Effector CD4-positive, alpha-beta T cell (primary cell): ENCODE measurements at regions not wholly inside any gene's neighbourhood (a gene's known extent, or its start where the extent isn't known, plus 50 kb on each side); places are given as distances from the start of the nearest gene placed in this dataset.

Experiments used
- DNase-seq: peaks from one replicate; pipeline ENCODE4 v3.0.0-alpha.2; 2020

DNA sequence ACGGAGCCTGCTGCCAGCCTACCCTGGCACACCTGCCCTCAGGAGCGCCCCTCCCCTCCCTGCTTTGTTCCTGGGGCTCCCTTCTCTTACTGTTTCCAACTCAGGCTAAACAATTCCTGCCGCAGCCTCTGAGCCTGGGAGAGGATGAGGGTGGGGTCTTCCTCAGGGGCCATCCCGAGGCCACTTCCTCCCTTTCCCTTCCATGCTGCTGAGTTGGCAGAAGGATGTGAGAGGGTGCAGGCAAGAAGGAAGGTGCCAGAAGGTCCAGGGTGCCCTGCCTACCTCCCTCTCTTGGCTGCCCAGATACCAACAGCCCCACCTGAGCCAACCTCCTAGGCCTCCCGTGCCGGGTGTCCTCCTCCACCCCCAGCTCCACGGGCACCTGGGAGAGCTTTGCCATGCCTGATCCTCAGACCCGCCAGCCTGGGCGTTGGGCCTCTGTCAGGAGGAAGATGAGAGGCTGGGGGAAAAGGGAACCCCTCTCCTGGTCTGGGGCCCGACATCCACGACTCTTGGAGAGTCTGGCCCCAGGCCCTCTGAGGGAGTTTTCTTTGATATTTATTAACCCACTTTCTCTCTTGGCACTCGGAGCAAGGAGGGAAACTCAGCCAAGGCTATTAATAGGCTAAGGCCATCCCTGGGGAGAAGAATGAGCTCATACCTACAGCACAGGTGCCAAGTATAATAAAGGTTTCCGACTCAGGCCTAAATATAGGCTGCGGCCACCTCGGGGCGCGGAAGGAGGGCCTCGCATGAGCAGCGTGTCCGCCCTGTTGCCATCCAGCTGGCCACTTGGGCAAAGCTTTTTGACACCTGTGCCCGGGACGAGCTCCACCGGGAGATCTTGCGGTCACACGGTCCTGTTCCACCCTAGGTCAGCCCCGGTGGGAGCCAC, 232.0 kb downstream of the ENGASE start:
- no peak for DNase-seq

DNA sequence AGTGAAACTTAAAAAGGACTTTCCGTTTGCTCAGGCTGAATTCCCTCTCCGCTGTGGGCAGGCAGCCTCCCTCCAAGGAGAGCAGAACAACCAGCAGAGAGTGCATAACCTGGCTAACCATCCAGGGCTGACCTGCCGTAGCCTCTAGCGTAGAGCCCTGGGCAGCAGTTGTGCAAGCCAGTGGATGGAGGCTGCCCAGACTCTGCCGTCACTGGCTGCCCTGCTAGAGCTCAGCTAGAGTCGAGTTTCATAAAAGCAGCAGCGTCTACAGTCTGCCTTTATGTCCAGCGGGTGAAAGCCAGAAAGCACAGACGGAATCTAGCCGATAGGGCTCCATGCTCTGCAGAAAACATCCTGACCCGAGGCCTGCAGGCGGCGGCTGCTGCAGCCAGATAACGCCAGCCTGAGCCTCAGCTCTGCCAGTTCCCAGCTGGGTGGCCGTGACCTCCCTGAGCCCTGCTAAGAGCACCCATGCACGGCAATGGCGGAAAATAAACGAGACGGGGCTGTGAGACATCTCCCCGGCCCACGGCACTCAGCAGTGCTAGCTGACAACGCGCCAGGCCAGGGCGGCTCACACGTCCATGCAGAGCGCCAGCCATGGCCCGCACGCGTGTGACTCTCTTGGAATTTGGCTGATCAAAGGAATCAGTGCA, 231.3 kb downstream of the ENGASE start:
- DNase-seq, result no peak

DNA sequence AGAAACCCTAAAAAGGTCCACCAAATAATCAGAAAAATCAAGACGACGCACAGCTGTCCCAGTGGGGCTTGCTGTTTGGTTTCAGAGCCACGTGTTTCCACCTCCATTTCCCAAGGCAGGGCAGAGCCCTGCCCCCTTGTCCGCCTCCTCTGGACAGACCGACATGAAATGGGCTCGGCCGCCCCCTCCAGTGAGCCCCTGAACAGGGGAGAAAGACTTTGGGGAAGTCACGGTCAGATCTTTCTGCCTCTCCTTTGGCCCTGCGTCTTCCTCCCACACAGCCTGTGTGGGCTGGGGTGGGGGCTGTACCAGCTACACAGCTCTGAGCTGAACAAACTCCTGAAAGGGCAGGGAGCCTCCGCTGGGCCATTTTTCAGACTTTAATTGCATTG, 230.7 kb downstream of the ENGASE start:
- DNase-seq, result no peak

DNA sequence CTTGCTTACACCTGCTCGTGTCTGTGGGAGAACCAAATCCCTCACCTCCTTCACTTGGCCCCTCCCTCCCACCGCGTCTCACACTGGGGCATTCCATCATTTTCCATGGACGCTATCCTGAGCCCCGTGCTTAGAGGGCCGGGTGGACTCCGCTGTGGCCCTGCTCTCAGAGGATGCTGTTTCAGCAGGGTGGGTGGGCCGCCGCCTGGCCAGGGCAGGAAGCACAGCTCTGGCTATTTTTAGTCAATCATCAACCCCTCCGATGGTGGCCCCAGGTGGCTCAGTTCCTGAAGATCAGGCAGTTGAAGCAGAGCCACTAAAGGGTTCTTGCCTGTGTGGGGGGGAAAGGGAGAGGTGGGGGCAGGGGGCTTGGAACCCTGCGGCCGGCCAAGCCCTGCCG, 230.3 kb downstream of the ENGASE start:
- DNase-seq, result no peak

DNA sequence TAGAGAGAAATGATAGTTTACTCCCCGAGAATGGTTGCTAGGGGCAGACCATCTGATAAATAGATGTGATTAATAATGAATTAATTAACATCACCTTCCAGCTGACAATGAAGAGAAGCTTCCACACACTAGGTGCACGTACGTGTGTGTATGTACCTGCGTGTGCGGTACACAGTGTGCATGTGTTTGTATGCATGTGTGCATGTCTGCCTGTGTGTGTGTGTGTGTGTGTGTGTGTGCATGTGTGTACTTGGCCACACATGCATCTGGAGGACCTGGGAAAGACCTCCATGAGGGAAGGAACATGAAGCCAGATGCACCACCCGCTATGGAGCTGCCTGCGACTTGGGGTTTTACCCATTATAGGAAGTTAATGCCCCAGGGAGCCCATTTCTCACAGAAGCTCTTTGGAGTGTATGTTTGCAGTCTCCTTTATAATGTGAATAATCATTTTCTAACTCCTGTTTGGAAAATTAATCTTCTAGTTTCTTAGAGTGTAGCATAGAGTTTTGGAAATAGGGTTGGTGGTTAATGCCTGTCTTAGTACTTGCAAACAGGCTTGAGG, 229.1 kb downstream of the ENGASE start:
- no peak for DNase-seq

DNA sequence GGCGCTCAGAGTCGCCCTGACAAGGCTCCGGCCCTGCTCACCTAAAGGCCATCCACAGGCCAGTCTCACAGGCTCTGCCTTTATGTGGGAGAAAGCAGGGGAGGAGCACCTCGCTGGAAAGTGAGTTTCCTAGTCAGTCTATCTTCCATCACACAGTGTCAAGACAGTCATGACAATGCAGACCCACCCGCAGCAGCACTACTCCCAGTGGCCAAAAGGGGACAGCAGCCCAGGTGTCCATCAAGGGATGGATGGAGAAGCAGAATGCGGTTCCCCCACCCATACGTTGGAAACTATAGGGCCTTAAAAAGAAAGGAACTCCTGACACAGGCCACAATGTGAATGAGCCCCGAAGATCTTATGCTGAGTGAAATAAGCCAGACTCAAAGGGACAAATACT, 226.8 kb downstream of the ENGASE start:
- no peak for DNase-seq

DNA sequence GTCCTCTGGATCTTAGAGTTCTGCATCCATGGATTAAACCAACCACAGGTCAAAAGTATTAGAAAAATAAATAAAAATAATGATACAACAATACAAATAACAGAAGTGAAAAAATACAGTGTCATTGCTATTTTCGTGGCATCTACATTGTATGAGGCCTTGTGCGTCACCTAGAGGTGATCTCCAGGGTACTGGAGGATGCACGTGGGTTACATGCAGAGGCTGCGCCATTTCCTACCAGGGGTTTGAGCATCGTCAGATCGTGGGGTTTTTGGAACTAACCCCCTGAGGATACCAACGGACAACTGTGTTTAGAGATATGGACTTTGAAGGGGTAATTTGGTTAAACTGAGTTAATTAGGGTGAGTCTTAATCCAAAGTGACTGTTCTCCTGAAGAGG, 224.7 kb downstream of the ENGASE start:
- DNase-seq, result no peak

DNA sequence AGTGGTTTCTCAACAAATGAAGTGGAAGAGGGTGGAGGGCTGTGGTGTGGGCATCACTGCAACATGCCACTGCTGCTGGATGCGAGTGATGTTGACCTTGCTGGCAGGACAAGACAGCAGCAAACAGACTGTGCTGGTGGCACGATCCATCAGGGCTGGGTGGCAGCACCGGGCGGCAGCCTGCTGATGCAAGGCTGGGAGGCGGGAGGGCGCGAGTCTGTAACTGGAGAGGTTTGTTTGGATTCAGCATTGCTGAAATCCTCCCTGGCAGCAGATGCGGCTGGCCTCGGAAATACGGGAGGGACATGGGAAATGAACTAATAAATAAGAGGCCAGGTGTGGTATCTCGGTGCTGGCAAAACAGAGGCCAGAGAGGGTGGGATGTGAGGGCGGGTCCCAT, 224.2 kb downstream of the ENGASE start:
- DNase-seq, result no peak

DNA sequence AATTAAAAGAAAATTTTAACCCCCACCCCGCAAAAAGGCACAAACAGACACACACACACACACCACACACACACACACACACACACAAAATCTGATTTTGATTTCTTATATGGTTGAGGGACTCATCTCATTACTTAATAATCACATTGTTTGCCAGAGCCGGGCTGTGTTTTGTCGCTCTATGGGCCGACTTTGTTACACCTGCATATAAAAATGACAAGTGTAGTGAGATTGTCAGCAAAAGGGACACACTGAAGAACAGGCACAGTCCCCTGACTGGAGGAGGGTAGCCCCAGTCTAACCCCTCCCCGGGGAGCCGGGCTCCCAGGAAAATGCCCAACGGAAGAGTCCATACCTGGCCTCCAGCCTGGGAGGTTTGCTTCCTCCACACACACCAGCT, 221.6 kb downstream of the ENGASE start:
- no peak for DNase-seq

DNA sequence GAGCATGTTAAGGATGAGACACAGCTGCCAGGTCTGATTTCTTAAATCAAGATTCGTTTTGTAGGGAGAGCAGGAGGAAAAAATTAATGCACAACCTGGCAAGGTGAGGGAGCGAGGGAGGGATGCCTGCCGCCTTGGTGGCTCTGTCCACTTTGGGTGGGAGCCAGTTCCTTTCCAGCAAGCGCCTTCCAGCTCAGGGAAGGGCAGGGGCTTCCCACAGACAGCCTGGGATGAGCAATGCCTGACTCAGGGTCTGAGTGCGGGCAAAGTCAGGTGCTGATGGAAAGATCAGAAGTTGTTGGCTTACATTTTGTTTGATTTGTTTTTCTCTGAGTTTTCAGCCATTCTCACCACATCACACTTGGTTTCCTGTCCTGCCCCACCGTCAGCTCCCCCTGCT, 220.7 kb downstream of the ENGASE start:
- DNase-seq, result no peak

DNA sequence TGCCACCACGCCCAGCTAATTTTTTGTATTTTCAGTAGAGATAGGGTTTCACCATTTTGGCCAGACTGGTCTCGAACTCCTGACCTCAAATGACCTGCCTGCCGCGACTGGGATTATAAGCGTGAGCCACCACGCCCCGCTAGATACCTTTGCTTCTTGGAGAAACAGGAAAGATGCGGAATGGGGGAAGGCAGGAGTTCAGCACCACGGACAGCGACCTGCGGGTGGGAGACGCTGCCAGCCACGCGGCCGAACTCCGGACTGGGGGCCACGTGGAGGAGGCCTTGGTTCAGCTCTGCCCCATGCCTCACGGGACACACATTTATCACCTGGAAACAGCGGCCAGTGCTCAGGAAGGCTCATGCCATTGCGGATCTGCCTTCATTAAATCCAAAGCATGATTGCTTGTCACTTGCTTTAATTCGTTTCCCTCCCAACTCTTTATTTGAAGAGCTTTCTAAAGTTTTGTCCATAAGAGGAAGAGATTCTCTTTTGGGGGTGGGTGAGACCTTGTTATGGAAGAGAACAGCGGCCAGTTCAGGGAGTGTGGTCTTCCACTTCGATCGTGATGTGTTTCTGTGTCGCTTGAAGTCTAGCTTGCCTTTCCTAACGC, 219.9 kb downstream of the ENGASE start:
- DNase-seq, result peak; percentile 19

DNA sequence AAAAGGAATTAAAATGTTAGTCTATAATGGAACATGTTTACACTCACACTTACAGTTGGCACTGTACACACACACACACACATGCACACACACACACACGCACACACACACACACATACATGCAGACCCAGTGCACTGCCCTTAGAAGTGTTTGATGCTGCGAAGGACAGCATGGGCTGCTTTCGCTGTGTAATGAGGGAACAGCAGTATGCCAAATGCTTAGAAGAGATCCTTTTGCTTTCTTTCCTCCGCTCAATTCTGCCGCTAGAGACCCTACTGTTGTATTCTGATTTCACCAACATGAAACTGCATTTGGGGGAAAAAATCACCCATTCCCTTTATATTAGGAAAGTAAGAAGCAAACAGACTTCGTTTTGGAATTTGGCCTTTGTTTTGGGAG, 217.9 kb downstream of the ENGASE start:
- no peak for DNase-seq

DNA sequence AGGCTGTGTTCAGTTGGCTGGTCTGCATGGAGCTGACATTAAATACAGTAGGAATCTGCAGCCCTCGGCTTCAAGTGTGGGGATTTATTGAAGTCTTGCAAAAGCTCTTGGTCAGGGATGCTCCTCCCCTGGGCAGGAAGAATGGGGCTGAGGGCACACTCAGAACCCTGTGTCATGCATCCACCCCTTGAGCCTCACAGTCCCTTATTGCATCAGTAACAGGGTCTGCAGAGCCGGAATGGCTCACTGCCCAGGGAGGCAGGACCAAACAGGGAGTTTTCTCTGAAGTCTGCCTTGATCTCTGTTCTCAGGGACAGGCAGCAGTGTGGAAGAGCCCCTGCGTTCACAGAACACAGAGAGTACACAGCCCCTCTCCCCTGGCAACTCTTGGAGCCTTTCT, 216.8 kb downstream of the ENGASE start:
- DNase-seq, result no peak

DNA sequence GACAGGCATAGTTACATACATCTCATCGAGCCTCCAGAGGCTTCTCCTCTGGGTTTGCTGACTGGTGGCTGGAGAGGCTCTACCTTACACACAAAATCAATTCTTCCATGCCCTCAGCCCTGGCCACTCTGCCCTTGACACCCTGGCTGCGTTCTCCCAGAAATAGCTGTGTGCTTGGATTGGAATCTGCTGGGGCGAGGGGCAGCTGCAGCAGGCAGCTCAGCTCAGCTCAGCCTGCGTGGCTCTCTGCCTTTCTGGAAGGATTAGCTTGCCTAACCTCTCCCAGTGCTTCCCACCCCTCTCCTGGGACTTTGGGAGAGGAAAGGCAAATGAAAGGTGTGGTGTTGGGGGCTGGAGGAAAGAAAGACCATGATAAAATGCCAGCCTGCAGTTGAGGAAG, 216.1 kb downstream of the ENGASE start:
- DNase-seq, result no peak

DNA sequence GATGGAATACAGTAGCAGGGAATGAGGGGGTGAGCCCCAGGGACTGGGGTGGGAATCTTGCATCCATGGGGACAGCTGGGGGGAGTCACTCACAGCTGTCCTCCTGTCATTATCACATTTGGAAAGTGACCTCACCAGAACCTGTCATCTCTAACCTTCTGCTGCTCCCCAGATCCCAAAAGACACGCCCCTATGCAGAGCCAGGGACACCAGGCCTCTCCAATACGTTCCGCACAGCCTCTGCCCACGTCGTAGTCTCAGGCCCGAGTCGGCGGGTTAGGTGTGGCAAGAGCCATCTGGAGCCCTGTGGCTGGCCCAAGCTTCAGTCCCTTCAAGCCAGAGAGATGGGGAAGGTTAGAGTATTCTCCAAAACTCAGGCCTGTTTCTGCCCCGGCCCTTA, 214.3 kb downstream of the ENGASE start:
- DNase-seq, result no peak

DNA sequence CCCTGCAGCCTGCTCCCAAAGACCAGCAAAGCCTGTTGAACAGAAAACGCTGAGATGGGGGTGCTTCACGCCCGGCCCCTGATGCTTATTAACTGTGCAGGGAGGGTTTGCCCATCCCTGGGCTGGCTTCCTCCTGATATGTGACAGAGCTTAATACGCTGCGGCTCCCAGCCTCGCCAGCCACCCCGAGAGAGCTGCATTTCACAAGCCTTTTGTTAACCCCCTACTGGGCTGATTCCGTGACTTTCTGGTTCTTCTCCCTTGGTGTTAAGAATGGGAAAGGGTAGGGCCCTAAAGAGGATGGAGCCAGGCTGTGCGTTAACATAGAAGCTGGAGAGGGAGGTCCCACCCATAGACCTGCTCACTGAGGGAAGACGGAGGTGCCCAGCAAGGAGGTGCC, 211.8 kb downstream of the ENGASE start:
- no peak for DNase-seq

DNA sequence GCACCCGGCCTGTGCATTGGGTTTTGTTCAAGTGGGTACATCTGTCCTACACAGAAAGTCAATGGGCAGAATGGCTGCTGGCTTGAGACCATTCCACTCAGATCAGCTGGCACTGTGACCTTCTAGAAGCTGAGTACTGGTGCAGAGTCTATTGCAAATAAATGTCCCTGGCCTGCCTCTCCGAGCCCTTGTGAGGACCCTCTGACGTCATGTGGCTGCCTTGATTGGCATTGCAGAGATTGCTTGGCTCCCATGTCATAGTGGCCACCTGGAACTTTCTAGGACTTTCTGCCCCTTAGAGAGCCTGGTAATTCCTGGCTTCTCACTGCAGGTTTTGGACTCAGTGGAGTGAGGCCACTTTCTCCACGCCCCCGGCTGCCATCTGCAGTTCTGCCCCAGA, 211.3 kb downstream of the ENGASE start:
- no peak for DNase-seq

DNA sequence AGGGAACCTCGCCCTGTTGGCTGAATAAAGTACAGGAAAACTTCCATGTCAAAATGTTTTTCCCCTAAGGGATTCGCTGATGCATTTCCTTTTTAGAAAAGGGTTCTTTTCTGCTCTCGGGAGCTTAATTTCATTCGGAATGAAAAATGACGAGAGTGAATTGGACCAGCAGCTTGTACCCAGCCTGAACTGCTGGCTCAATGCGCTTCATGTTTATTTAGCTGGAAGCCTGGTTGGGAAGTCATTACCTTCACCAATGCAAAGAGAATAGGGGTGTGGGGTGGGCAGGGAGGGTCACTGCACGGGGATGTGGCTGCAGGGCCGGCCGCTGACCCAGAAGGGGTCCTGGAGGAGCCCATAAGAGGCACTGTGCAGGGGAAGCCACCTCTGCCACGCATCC, 207.7 kb downstream of the ENGASE start:
- DNase-seq, result no peak

DNA sequence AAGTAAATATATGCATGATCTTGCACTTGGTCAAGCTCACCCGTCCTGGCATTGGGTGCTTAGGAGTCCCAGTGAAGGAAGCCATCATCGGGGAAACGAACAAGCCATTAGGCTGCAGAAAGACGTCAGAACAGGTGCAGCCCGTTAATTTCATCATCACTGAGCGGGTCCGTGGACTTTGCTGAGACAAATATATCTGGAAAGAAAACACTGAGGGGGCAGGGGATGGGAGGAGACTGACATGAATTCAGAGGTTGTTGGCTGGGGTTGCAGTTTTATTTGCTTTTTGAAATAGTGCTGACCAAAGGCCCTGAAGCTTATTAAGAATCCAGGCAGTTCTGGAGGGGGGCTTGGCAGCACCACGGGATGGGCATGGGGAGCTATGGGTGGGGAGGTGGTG, 207.2 kb downstream of the ENGASE start:
- DNase-seq, result no peak

DNA sequence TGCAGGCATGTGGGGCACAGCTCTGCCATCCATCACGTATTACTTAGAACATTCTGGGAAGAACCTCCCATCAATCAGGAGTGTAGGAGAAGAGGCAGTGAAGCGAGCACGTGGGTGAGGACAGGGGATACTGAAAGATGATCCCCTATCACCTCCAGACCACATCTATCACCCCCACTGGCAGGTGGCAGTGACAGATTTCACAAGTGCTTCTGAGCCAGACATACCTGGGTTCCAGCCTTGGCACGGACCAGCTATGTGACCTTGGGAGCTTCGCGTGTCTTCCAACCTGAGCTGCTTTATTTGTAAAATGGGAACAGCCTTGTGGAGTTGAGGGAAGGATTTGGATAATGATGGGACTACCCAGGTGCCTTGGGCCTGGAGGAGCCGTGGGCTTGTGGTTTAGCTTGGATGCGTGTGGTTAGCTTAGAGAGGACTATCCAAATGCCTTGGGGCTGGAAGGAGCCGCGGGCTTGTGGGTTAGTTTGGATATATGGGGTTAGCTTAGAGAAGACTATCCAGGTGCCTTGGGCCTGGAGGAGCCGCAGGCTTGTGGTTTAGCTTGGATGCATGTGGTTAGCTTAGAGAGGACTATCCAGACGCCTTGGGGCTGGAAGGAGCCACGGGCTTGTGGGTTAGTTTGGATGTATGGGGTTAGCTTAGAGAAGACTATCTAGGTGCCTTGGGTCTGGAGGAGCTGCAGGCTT, 206.4 kb downstream of the ENGASE start:
- no peak for DNase-seq

DNA sequence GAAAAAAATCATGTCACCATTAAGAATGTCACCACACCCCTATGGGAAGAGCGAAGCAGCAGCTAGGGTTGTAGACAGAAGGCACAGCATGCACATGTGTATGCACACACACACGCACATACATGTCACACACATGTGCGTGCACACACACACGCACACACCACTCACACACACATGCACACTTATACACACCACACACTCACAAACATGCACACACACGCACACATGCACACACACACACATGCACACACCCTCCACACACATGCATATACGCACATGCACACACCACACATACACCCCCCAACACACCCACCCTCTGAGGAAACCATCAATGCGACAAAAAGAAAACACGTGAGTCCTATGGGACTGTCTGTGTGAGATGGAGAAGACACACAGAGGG, 205.4 kb downstream of the ENGASE start:
- DNase-seq, result no peak

DNA sequence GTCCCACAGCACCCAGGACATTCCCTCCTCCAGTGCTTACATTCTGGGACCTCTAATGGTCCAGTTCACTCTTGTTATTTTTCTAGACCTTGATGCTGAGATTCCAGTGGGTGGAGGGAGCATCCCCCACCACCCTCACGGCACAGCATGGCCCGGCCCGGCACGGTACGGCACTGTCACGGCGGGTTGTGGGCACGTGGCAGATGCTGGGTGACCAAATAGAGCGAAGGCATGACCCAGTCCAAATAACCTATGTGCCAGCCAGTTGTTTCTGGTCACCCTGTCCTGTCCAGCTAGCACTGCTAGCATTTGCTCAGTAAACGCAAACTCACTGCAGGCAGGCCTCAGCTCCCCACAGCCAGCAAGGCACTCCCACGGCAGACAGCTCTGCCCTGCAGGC, 204.7 kb downstream of the ENGASE start:
- no peak for DNase-seq

DNA sequence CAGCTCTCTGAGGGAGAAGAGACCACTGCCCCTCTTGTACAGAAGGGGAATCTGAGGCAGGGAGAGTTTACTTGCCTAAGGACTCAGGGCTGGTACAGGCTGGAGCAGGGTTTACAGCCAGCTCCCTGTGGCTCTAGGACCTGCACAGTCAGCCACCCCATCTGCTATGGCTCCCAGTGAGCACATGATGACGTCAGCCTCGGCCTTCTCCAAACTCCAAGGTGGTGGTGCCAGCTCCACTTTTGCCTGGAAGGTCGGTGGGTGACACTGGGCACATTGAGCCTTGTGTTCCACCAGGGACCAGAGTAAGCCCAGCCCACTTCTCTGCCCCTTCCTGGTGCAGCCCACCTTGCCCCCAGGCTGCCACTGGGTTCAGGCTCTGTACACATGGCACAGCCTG, 202.2 kb downstream of the ENGASE start:
- no peak for DNase-seq
